ENCODE measurements at regions not wholly inside any gene's neighbourhood (a gene's known extent, or its start where the extent isn't known, plus 50 kb on each side); places are given as distances from the start of the nearest gene placed in this dataset.
A peak's percentile ranks its signal among the peaks of the same experiment; 100 is the strongest.

- H3K4ac ChIP-seq (ENCODE audit: low read depth, low read length) = no peak overlapping the region
- Mint-ChIP-seq H3K36me3 (ENCODE audit: insufficient read depth in 1 of 3, low read depth in 3 of 3) (no peaks in the 10 kb centered on the region), H3K4me1 (no peaks in the 10 kb centered on the region; a peak in 1 of 4 replicates), H3K4me3 (no peak overlapping the region), H3K9me3 (no peaks in the 10 kb centered on the region; a peak in 2 of 5 replicates), H3K27ac (peak overlapping the region in 1 of 3 experiments; percentile 53; a peak in 2 of 7 replicates), H3K27me3 (ENCODE audit: low read depth) (peaks cover 4% of the 10 kb centered on the region; the same call in 1 of the 2 replicates)
- H3K23me2 ChIP-seq (ENCODE audit: insufficient read length, low read depth, low read length, poor library complexity, severe bottlenecking) = no peaks in the 10 kb centered on the region
- no peak overlapping the region for H4K91ac ChIP-seq (ENCODE audit: insufficient read length, low read depth, low read length)
- TF ChIP-seq CTCF (conservative IDR thresholded peaks at IDR 0.05) = no peak
- H4K5ac ChIP-seq (ENCODE audit: insufficient read length, low read depth, low read length) = no peak overlapping the region
- no peak overlapping the region for H2AFZ ChIP-seq (ENCODE audit: low read length)
- H2AK5ac ChIP-seq (ENCODE audit: insufficient read length, low read length) = no peak overlapping the region
- no peak overlapping the region for H3K23ac ChIP-seq (ENCODE audit: insufficient read length, low read depth, low read length)
- no peaks in the 10 kb centered on the region for H3K79me2 ChIP-seq (ENCODE audit: insufficient read depth, low read length)
- no peak overlapping the region for H3K4me2 ChIP-seq (ENCODE audit: insufficient read depth, insufficient read length, low read length)
- no peak overlapping the region for H3K9ac ChIP-seq (ENCODE audit: extremely low read depth, insufficient read length, low read length)
- no peak overlapping the region for H3K27ac ChIP-seq (ENCODE audit: insufficient read length, low read depth, low read length)
- H4K8ac ChIP-seq (replicated peaks; ENCODE audit: insufficient read length, low read depth, low read length) = no peak overlapping the region
- no peak overlapping the region for H2BK15ac ChIP-seq (ENCODE audit: low read depth, low read length)
- H3K18ac ChIP-seq (ENCODE audit: insufficient read length, low read depth, low read length) = no peak overlapping the region
- no peak overlapping the region for H2BK12ac ChIP-seq (ENCODE audit: insufficient read length, low read depth, low read length)
- H3T11ph ChIP-seq (ENCODE audit: low read length) = no peak overlapping the region
- no peak overlapping the region for H3K56ac ChIP-seq (ENCODE audit: insufficient read length, low read depth, low read length)
- no peak overlapping the region for H2BK120ac ChIP-seq (ENCODE audit: low read depth, low read length, poor library complexity, severe bottlenecking)
- no peaks in the 10 kb centered on the region for H3K79me1 ChIP-seq (ENCODE audit: insufficient read depth, low read depth, low read length, poor library complexity, severe bottlenecking)
- WGBS (ENCODE audit: extremely low coverage, insufficient read length, low lambda C conversion rate) = no CpG with 5 or more reads among the region's 10 CpGs
- H3K27me3 ChIP-seq (ENCODE audit: insufficient read depth, low read length) = no peaks in the 10 kb centered on the region
- no peaks in the 10 kb centered on the region for H3K9me3 ChIP-seq (ENCODE audit: control insufficient read depth, low read depth, low read length)
- no peak overlapping the region for H2BK5ac ChIP-seq (ENCODE audit: insufficient read length, low read length)
- H2BK20ac ChIP-seq (ENCODE audit: low read depth, low read length, poor library complexity, severe bottlenecking) = no peak overlapping the region
- DNase-seq = no peak
- no peaks in the 10 kb centered on the region for H3K4me1 ChIP-seq (ENCODE audit: insufficient read depth, low read length)
- no peaks in the 10 kb centered on the region for H4K20me1 ChIP-seq (ENCODE audit: control insufficient read depth, insufficient read depth, insufficient read length)
- H3K14ac ChIP-seq (ENCODE audit: insufficient read depth, low read length) = no peak overlapping the region
Observed at GRCh38 chr6:14252271-14252850, 134.8 kb downstream of the CD83 start.
